Activated CD4-positive, alpha-beta T cell treated with anti-CD3 and anti-CD28 coated beads, Interleukin-2, amount 10 ng/mL, durations not matched to agents 24 days and 14 days (primary cell): ENCODE measurements at regions not wholly inside any gene's neighbourhood (a gene's known extent, or its start where the extent isn't known, plus 50 kb on each side); places are given as distances from the start of the nearest gene placed in this dataset.

Source experiments
- DNase-seq: peaks from one replicate; pipeline ENCODE4 v3.0.0; 2022
- H3K27ac Mint-ChIP-seq: one replicate; pipeline ENCODE4 v1.8.0; 2022; ENCODE audit warnings: mild to moderate bottlenecking, mixed read lengths
- H3K27me3 Mint-ChIP-seq: one replicate; pipeline ENCODE4 v1.8.0; 2022; ENCODE audit warnings: mixed read lengths
- H3K36me3 Mint-ChIP-seq: one replicate; pipeline ENCODE4 v1.8.0; 2022; ENCODE audit warnings: low read depth, mild to moderate bottlenecking, mixed read lengths
- H3K4me1 Mint-ChIP-seq: one replicate; pipeline ENCODE4 v1.8.0; 2021; ENCODE audit warnings: mixed read lengths
- H3K4me3 Mint-ChIP-seq: one replicate; pipeline ENCODE4 v1.8.0; 2022; ENCODE audit warnings: mild to moderate bottlenecking, moderate library complexity, mixed read lengths
- H3K9me3 Mint-ChIP-seq: one replicate; pipeline ENCODE4 v1.8.0; 2021; ENCODE audit warnings: mixed read lengths
- intact Hi-C: fragments of 100-400 bp; cut with micrococcal nuclease; formaldehyde crosslinking; loops from one replicate; pipeline ENCODE4 v1.15.1; 2023

DNA sequence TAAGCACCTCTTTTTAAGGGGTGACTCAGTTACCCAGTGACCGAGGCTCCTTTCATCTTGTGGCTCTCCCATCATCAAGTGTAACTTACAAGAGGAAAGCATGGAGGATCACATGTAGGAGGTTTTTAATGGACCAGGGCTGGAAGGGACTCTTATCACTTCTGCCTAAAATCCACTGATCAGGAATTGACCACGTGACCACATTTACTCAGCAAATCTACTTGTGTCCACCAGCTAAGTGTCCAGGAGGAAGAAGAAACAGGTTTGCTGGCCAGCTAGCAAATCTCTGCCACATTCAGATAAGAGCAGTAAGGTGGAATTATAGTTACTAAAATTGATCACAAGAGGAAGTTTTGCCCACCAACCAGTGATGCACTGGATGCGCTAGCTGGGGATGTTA, 486.0 kb downstream of the ENC1 start:
- Mint-ChIP-seq H3K4me3 (no peak overlapping the region), H3K27ac (no peak overlapping the region), H3K4me1 (no peaks in the 10 kb centered on the region), H3K9me3 (no peaks in the 10 kb centered on the region), H3K36me3 (no peaks in the 10 kb centered on the region), H3K27me3 (peaks cover 11% of the 10 kb centered on the region)
- DNase-seq = no peak
- intact Hi-C loops = no loop called here

DNA sequence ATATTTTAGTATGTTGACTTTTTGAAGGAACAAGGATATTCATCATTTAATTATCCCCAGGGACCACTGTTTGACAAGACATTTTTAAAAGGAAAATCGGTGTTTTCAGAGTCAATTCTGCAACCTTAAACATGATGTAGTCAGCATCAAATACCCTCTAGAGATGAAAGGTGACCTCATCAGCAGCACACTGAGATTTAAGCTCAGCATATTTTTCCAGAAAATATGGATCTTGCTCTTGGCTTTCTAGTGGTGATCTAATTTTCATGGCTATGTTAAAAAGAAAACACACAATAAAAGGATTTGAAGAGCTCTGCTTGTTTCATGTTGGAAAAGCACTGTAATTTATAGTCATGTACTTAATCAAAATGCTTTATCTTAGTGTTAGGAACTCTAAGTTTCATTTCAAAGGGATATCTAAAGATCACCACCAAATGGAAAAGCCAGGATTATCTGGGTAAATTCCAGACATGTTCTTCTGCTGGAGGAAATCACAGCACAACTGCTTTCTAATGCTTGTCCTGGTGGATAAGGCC, 487.2 kb downstream of the ENC1 start:
- peaks cover 9% of the 10 kb centered on the region for H3K27me3 Mint-ChIP-seq
- no peak overlapping the region for H3K27ac Mint-ChIP-seq
- no peaks in the 10 kb centered on the region for H3K36me3 Mint-ChIP-seq
- no peaks in the 10 kb centered on the region for H3K4me1 Mint-ChIP-seq
- H3K9me3 Mint-ChIP-seq = no peaks in the 10 kb centered on the region
- no peak overlapping the region for H3K4me3 Mint-ChIP-seq
- intact Hi-C loops = no loop called here
- no peak for DNase-seq

DNA sequence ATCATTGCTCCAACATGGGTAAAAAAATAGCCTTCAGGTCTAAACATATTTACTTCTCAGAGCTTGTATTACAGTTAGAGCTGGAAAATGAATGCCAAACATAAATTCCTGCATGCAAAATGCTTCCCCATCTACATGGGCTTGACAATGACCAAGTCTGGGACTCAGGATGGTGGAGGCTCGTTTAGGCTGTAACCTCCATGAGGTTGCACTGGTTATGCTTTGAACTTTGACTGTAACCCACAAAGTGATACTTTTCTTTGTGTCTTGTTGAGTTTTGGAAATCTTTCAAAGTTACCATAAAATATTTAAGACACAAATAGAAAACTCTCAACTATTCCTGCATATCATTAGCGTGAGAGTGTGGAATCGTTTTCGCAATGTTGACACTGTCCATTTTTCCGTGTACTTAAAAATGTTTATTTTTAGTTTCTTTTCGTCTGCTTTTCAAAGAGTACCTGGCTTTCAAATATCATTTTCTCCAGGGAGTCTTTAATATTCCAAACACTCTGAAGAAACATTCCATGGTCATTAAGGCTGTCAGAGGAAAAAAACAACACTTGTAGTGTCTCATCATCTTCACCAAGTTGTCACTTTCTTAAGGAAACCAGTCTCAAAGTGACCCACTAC, 487.8 kb downstream of the ENC1 start:
- no peak overlapping the region for H3K4me3 Mint-ChIP-seq
- no peaks in the 10 kb centered on the region for H3K9me3 Mint-ChIP-seq
- no peak overlapping the region for H3K27ac Mint-ChIP-seq
- no peaks in the 10 kb centered on the region for H3K4me1 Mint-ChIP-seq
- DNase-seq = no peak
- no peaks in the 10 kb centered on the region for H3K36me3 Mint-ChIP-seq
- intact Hi-C loops = no loop called here
- peaks cover 5% of the 10 kb centered on the region for H3K27me3 Mint-ChIP-seq

DNA sequence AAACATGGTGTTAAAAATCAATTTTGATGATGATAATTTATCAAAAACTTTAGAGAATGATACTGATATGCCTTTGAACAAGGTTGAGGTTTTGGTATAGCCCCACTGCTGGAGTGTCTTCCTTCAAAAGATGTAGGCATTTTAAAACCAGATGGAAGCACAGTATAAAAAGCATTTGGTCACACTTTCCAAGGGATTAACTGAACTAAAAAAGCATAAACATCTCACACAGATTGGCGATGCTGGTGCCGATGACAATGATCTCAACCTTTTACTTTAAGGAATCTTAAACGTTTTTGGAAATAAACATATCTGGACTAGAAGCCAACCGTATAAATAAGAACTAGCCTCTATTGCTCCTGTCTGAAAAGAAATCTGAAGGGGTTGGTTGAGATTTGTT, 488.4 kb downstream of the ENC1 start:
- no peak for DNase-seq
- H3K27ac Mint-ChIP-seq = no peak overlapping the region

DNA sequence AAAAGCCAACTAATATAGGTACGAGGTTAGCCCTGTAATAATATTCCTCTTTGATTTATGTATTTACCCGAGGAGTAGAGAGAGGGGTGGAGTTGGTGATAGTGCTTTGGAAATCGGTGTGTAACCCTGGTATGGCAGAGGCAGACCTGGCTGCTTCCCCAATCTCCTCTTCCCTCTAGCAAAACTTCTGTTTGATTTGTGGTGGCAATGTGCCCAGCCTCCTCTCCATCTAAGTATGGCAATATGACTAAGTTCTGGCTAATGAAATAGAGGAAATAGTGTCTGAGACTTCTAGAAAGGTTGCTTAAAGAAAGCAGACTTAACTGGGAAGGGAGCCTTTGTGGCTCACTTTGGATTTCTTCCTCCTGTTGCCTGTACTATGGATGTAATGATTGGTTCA, 491.1 kb downstream of the ENC1 start:
- H3K27me3 Mint-ChIP-seq = peaks cover 5% of the 10 kb centered on the region
- intact Hi-C loops = no loop called here
- H3K36me3 Mint-ChIP-seq = no peaks in the 10 kb centered on the region

More for the DNA sequence above, 488.4 kb downstream of the ENC1 start:
- no peaks in the 10 kb centered on the region for H3K4me1 Mint-ChIP-seq
- intact Hi-C loops = no loop called here
- H3K27me3 Mint-ChIP-seq = peaks cover 5% of the 10 kb centered on the region
- H3K36me3 Mint-ChIP-seq = no peaks in the 10 kb centered on the region
- H3K4me3 Mint-ChIP-seq = no peak overlapping the region
- no peaks in the 10 kb centered on the region for H3K9me3 Mint-ChIP-seq

DNA sequence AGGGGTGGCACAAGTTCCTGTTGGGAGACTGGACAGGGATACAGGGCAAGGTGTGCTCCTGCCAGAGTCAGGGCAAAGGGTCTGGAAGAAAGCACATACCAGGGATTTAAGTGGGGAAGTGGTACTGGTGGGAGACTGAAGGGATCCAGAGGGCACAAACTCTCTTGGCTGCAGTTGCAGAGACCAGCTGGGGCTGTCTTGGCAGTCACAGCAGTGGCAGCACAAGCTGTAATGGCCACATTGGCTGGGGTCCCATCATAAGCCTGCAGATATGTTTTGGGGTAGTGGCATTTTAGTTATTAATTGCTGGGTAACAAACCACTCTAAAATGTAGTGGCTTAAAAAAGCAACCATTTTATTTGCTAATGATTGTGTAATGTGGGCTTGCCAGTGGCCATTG, 492.2 kb downstream of the ENC1 start:
- no peaks in the 10 kb centered on the region for H3K36me3 Mint-ChIP-seq

More for the DNA sequence above, 491.1 kb downstream of the ENC1 start:
- DNase-seq = no peak
- Mint-ChIP-seq H3K9me3 (no peaks in the 10 kb centered on the region), H3K4me1 (no peaks in the 10 kb centered on the region), H3K27ac (no peak overlapping the region), H3K4me3 (no peak overlapping the region)

DNA sequence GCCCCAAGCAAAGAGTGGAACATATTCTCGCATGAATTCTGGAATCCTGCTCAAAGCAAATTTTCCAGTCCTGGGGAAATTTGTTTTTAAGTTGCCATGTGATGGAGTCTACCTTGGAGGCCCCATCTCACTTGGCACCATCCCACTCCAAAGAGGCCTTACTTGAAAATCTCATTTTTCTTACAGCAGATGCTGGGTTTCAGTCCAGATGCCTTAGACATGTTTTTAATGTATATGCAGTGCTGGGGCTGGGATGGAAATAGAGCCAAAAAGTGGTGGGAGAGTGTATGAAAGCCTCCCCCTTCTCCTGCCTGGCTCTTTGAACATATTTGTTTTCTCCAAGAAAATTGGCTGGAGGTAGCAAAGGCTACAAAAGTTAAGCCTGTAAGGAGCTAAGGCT, 493.7 kb downstream of the ENC1 start:
- Mint-ChIP-seq H3K4me1 (no peaks in the 10 kb centered on the region), H3K4me3 (no peak overlapping the region), H3K9me3 (no peaks in the 10 kb centered on the region), H3K27me3 (peaks cover 5% of the 10 kb centered on the region), H3K36me3 (no peaks in the 10 kb centered on the region), H3K27ac (no peak overlapping the region)
- no peak for DNase-seq
- intact Hi-C loops = no loop called here

More for the DNA sequence above, 492.2 kb downstream of the ENC1 start:
- H3K4me1 Mint-ChIP-seq = no peaks in the 10 kb centered on the region
- no peak overlapping the region for H3K27ac Mint-ChIP-seq
- H3K9me3 Mint-ChIP-seq = no peaks in the 10 kb centered on the region
- peaks cover 5% of the 10 kb centered on the region for H3K27me3 Mint-ChIP-seq
- DNase-seq = no peak
- no peak overlapping the region for H3K4me3 Mint-ChIP-seq
- intact Hi-C loops = no loop called here

DNA sequence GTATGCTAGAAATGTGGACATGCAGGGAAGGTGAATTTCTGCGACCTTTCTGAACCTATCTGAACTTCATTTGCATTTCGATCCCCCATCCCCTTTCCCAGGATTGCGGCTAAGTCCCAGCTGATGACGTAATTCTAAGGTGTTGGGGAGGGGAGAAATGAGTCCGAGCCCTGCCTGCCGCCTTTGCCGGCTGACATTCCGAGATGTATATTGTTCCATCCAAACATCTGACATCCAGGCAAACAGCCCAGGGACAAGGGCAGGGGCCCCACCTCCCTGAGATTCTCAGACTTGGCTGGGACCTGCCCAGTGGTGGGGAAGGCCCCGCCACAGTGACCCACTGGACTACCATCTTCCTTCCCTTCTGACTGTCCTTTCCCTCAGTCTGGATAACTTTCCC, 494.6 kb downstream of the ENC1 start:
- no peak for DNase-seq
- Mint-ChIP-seq H3K4me3 (no peak overlapping the region), H3K36me3 (no peaks in the 10 kb centered on the region), H3K9me3 (no peaks in the 10 kb centered on the region), H3K27me3 (peaks cover 4% of the 10 kb centered on the region), H3K4me1 (no peaks in the 10 kb centered on the region), H3K27ac (no peak overlapping the region)
- intact Hi-C loops = no loop called here

DNA sequence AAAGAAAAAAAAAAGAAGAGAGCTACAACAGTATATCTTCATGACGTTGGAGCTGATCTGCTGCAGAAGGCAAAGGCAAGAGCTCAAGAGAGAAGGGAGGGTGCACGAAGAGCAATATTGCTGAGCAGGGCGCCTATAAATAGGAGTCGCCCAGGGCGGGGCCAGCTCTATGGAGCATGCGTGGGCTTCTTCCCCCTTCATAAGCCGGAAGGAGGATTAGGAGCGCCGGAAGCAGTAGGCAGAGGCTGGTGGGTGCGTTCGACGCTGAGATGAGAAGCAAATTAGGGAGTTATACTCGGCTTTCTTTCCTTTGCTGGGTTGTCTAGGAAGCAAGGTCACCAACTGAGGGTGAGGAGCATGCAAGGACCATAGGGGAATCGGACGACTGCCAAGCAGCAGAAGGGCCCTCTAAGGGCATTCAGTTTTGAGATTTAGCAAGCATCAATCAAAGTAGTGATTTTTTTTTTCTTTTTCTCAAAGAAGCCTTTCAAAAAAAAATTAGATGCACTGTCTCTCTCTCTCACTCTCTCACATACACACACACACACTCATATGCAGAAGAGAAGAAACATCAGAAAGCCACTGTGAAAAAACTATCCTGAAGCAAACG, 496.7 kb downstream of the ENC1 start:
- Mint-ChIP-seq H3K4me3 (no peak overlapping the region), H3K9me3 (no peaks in the 10 kb centered on the region), H3K4me1 (no peaks in the 10 kb centered on the region), H3K27ac (no peak overlapping the region), H3K36me3 (no peaks in the 10 kb centered on the region), H3K27me3 (no peaks in the 10 kb centered on the region)
- DNase-seq = no peak
- intact Hi-C loops = no loop called here

DNA sequence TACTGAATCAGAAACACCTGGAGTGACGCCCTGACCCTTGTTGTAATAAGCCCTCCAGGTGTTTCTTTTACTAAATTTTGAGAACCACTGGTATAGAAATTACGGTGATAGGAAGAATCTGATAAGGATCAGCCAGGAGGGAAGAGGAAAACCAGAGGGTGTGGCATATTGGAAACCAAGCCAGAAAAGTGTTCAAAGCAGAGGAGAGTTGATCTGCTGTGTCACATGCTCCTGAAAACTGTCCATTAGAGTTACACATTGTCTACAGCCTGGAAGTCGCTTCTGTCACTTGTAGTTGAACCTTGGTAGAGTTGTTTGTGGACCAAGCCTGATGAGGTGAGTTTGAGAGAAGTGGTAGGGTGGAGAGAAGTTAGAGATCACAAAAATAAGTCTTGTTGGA, 497.4 kb downstream of the ENC1 start:
- Mint-ChIP-seq H3K4me3 (no peak overlapping the region), H3K27ac (no peak overlapping the region), H3K27me3 (no peaks in the 10 kb centered on the region), H3K9me3 (no peaks in the 10 kb centered on the region), H3K4me1 (no peaks in the 10 kb centered on the region), H3K36me3 (no peaks in the 10 kb centered on the region)
- intact Hi-C loops = no loop called here
- no peak for DNase-seq

DNA sequence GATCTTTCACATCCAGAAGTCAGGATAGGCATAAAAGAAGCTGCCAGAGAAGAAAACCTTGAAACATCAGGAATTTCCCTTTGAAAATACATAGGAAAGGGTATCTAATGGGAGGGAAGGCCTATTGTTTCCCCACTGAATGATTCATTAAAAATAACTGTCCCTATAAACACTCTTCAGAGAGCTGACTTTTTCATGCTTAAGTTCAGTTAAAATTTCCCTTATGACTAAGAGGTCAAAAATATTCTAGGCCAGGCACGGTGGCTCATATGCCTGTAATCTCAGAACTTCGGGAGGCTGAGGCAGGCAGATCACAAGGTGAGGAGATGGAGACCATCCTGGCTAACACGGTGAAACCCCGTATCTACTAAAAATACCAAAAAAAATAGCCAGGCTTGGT, 499.5 kb downstream of the ENC1 start:
- intact Hi-C loops = no loop called here
- H3K4me3 Mint-ChIP-seq = no peak overlapping the region
- no peaks in the 10 kb centered on the region for H3K27me3 Mint-ChIP-seq
- H3K36me3 Mint-ChIP-seq = no peaks in the 10 kb centered on the region
- no peaks in the 10 kb centered on the region for H3K9me3 Mint-ChIP-seq
- H3K4me1 Mint-ChIP-seq = no peaks in the 10 kb centered on the region
- H3K27ac Mint-ChIP-seq = no peak overlapping the region
- DNase-seq = no peak

DNA sequence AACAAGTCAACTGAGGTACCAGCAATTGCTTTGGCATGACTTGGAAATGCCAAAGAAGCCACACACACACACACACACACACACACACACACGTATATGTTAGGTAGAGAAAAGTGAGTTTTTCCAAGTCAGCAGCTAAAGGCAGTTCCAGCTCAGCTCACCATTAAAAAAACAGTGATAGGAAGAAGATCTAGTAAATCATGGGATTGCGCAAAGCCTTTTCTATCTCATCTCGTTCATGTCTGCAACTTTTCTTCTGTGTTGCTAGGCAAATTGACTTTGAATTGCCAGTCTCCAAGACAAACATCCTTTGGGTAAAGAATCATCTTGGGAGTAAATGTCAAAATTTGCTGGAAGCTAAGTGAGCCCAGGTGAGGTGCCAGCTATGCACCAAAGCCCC, 500.1 kb downstream of the ENC1 start:
- no peaks in the 10 kb centered on the region for H3K9me3 Mint-ChIP-seq
- no peak for DNase-seq
- no peak overlapping the region for H3K4me3 Mint-ChIP-seq
- no peak overlapping the region for H3K27ac Mint-ChIP-seq
- H3K4me1 Mint-ChIP-seq = no peaks in the 10 kb centered on the region
- intact Hi-C loops = no loop called here
- peaks cover 2% of the 10 kb centered on the region for H3K27me3 Mint-ChIP-seq
- no peaks in the 10 kb centered on the region for H3K36me3 Mint-ChIP-seq

DNA sequence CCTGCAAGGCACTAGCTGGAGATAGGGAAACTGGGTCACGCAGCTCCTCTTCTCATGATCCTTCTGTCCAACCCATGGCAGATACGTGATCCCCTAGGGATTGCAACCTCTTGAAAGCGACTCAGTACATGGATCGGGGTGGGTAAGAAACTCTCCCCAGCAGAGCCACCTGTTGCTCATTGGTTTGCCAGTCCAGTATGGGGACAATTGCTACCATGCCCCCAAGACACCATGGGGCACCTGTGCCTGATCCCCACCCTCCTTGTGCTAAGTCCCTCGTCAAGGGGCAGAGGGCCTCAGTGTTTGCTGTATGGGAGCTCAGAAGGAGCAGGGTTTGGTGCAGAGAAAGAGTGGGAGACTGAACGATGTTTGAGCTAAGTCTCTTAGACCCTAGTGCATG, 500.9 kb downstream of the ENC1 start:
- DNase-seq = no peak
- no peak overlapping the region for H3K4me3 Mint-ChIP-seq
- intact Hi-C loops = no loop called here
- H3K36me3 Mint-ChIP-seq = no peaks in the 10 kb centered on the region
- H3K27ac Mint-ChIP-seq = no peak overlapping the region
- no peaks in the 10 kb centered on the region for H3K9me3 Mint-ChIP-seq
- peaks cover 2% of the 10 kb centered on the region for H3K27me3 Mint-ChIP-seq
- H3K4me1 Mint-ChIP-seq = no peaks in the 10 kb centered on the region

DNA sequence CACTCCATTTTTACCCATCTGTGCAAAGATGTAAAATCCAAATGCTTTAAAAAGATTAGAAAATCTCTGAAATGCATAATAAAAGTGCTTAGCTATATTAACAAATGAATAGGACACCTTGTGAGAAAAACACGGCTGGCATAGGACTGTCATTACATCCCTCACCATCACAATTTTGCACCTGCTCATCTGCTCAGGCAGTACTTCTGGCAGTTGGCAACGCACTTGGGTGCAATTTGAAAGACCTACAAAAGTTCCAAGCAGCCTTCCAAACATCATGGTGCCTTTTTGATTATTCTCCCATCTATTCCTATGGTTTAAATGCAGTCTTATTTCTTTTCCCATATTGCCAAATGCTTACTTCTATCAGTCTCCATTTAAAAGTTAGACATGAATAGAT, 501.8 kb downstream of the ENC1 start:
- no peak for DNase-seq
- H3K36me3 Mint-ChIP-seq = no peaks in the 10 kb centered on the region
- no peaks in the 10 kb centered on the region for H3K4me1 Mint-ChIP-seq
- peaks cover 2% of the 10 kb centered on the region for H3K27me3 Mint-ChIP-seq
- no peak overlapping the region for H3K4me3 Mint-ChIP-seq
- H3K27ac Mint-ChIP-seq = no peak overlapping the region
- intact Hi-C loops = no loop called here
- H3K9me3 Mint-ChIP-seq = no peaks in the 10 kb centered on the region
